ENCODE measurements at regions not wholly inside any gene's neighbourhood (a gene's known extent, or its start where the extent isn't known, plus 50 kb on each side); places are given as distances from the start of the nearest gene placed in this dataset.

DNA sequence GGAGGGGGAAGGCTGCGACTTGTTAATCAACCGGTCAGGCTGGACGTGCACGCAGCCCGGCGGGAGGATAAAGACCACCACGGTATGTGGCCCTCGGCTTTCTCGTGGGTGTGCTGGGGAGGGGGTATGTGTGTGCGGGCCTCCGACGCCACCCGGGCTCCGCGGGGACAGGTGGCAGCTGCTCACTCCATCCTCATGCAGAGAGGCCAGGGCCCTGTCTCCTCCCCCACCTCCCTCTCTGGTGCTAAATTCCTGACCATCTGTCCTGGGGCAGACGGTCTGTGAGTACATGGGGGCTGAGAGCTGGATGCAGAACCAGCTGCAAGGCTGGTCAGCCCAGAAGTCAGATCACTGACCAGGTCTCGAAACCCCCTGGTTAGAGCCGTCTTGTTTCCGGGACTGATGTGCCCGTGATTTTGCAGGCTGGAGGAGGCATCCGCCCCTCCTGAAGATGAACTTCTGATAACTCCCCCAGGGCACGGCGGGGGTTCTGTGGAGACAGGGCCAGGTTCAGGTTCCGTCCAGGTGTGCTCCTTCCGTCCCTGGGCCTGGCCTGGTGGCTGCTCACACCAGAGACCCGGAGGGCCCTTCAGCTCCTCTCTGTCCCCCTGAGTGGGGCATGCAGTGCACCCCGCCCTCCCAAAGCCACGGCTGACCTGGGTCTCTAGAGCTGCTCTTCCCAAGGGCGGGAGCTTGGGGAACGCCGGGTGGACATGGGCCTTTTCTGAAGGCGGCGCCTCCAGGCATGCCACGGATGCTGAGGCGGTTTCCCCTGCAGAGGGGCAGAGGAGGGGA lies 1119.7 kb downstream of the BRD1 start:
- H3K9me3 ChIP-seq (ENCODE audit: control extremely low read depth in 1 of 3, control insufficient read depth in 2 of 3, insufficient read depth in 1 of 3, low read length in 2 of 3) = peaks cover 0 to 3% (median 0%) of the 10 kb centered on the region in 3 donors
- no peaks in the 10 kb centered on the region for H3K36me3 ChIP-seq (replicated peaks in 1 of 2; ENCODE audit: control extremely low read depth in 1 of 2, control insufficient read depth in 1 of 2, extremely low read depth in 1 of 2, insufficient read depth in 2 of 2, low read length in 1 of 2)
- no peaks in the 10 kb centered on the region for H3K27me3 Mint-ChIP-seq
- H3K27me3 ChIP-seq (replicated peaks in 1 of 4; ENCODE audit: control extremely low read depth in 1 of 4, control insufficient read depth in 3 of 4, insufficient read depth in 4 of 4, low read length in 3 of 4) = no peaks in the 10 kb centered on the region
- H3K27ac ChIP-seq (ENCODE audit: low read length in 2 of 2) = no peak overlapping the region
- no peaks in the 10 kb centered on the region for H3K79me2 ChIP-seq (ENCODE audit: control insufficient read depth, insufficient read depth, low read length)
- no peaks in the 10 kb centered on the region for H3K4me1 ChIP-seq (ENCODE audit: control insufficient read depth in 2 of 2, insufficient read depth in 2 of 2, low read length in 2 of 2)
- H3K4me2 ChIP-seq (replicated peaks; ENCODE audit: low read depth, low read length, poor library complexity, severe bottlenecking) = no peak overlapping the region
- TF ChIP-seq EZH2 (IDR thresholded peaks at IDR 0.05; ENCODE audit: borderline replicate concordance, insufficient read depth, low read depth, low read length, poor library complexity, severe bottlenecking) = no peak
- TF ChIP-seq, protein P1, sequence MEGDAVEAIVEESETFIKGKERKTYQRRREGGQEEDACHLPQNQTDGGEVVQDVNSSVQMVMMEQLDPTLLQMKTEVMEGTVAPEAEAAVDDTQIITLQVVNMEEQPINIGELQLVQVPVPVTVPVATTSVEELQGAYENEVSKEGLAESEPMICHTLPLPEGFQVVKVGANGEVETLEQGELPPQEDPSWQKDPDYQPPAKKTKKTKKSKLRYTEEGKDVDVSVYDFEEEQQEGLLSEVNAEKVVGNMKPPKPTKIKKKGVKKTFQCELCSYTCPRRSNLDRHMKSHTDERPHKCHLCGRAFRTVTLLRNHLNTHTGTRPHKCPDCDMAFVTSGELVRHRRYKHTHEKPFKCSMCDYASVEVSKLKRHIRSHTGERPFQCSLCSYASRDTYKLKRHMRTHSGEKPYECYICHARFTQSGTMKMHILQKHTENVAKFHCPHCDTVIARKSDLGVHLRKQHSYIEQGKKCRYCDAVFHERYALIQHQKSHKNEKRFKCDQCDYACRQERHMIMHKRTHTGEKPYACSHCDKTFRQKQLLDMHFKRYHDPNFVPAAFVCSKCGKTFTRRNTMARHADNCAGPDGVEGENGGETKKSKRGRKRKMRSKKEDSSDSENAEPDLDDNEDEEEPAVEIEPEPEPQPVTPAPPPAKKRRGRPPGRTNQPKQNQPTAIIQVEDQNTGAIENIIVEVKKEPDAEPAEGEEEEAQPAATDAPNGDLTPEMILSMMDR (IDR thresholded peaks at IDR 0.05) = no peak
- no peaks in the 10 kb centered on the region for H3K9me3 Mint-ChIP-seq (ENCODE audit: insufficient read depth)
- 92% methylated on average over 29 of the region's 35 CpGs for WGBS (ENCODE audit: insufficient coverage)
- no peak overlapping the region for H3K4me3 Mint-ChIP-seq
- H3K4me1 Mint-ChIP-seq = no peaks in the 10 kb centered on the region
- H2AFZ ChIP-seq (ENCODE audit: insufficient read depth, low read depth, low read length, poor library complexity, severe bottlenecking) = no peak overlapping the region
- DNase-seq (no peak), ATAC-seq (ENCODE audit: low read depth) (no peak)
- ChIA-PET POLR2A (no interaction called here), CTCF (no interaction called here)
- H4K20me1 ChIP-seq (ENCODE audit: control insufficient read depth, insufficient read depth, low read length, poor library complexity, severe bottlenecking) = no peaks in the 10 kb centered on the region
- intact Hi-C loops (cut with micrococcal nuclease) = no loop called here
- H3K9ac ChIP-seq (ENCODE audit: low read length) = no peak overlapping the region
- no peak overlapping the region for H3K27ac Mint-ChIP-seq
- H3K4me3 ChIP-seq (ENCODE audit: control extremely low read depth in 1 of 5, extremely low read depth in 1 of 5, insufficient read depth in 1 of 5, low read depth in 2 of 5, low read length in 4 of 5) = no peak overlapping the region

DNA sequence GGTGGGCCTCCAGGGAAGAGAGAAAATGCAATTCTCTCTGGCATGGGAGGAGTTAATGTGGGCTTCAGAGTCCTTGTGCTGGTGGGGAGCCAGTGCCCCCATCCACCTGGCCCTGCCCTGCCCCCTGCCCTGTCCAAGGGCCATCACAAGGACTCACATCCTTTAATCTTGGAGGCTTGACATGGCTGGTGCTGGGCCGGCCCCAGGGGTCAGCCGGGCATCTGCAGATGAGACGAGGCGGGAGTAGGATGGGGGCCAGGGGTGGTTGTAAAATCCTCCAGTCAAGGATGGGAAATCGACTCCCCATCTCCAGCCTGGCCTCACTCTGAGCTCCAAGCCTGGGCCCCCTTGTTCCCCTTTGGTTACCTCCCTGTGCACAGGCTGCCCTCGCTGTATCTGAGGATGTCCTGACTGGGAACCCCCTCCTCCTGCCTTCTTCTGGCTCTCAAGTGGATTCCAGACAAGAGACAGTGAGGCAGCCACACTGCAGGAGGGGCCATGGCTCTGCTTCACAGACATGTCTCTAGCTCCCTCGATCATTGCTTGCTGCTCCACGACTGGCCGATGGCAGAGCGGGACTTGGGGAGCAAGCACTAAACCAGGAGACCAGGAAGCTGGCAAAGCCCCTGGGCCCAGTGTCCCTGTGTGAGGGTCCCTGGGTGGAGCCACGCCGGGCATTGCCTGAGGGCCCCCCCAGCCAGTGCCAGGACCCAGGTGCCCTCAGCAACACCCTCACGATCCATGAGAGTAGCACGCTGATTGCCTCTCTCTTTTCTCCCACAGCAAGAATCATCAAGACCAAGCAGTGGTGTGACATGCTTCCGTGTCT lies 1120.5 kb downstream of the BRD1 start:
- Histone ChIP-seq H3K27ac (ENCODE audit: low read length in 2 of 2) (no peak overlapping the region), H3K36me3 (replicated peaks in 1 of 2; ENCODE audit: control extremely low read depth in 1 of 2, control insufficient read depth in 1 of 2, extremely low read depth in 1 of 2, insufficient read depth in 2 of 2, low read length in 1 of 2) (no peaks in the 10 kb centered on the region), H3K9ac (ENCODE audit: low read length) (no peak overlapping the region), H3K4me2 (replicated peaks; ENCODE audit: low read depth, low read length, poor library complexity, severe bottlenecking) (no peak overlapping the region), H2AFZ (ENCODE audit: insufficient read depth, low read depth, low read length, poor library complexity, severe bottlenecking) (no peak overlapping the region), H3K9me3 (ENCODE audit: control extremely low read depth in 1 of 3, control insufficient read depth in 2 of 3, insufficient read depth in 1 of 3, low read length in 2 of 3) (peaks cover 0 to 8% (median 0%) of the 10 kb centered on the region in 3 donors), H3K79me2 (ENCODE audit: control insufficient read depth, insufficient read depth, low read length) (no peaks in the 10 kb centered on the region), H3K27me3 (replicated peaks in 1 of 4; ENCODE audit: control extremely low read depth in 1 of 4, control insufficient read depth in 3 of 4, insufficient read depth in 4 of 4, low read length in 3 of 4) (no peaks in the 10 kb centered on the region), H3K4me3 (ENCODE audit: control extremely low read depth in 1 of 5, extremely low read depth in 1 of 5, insufficient read depth in 1 of 5, low read depth in 2 of 5, low read length in 4 of 5) (no peak overlapping the region), H4K20me1 (ENCODE audit: control insufficient read depth, insufficient read depth, low read length, poor library complexity, severe bottlenecking) (no peaks in the 10 kb centered on the region), H3K4me1 (ENCODE audit: control insufficient read depth in 2 of 2, insufficient read depth in 2 of 2, low read length in 2 of 2) (no peaks in the 10 kb centered on the region)
- CTCF ChIA-PET = no interaction called here
- 93% methylated on average over 12 of the region's 15 CpGs for WGBS (ENCODE audit: insufficient coverage)
- Mint-ChIP-seq H3K27ac (no peak overlapping the region), H3K27me3 (no peaks in the 10 kb centered on the region), H3K4me3 (no peak overlapping the region), H3K9me3 (ENCODE audit: insufficient read depth) (no peaks in the 10 kb centered on the region), H3K4me1 (no peaks in the 10 kb centered on the region)
- no peak for ATAC-seq (ENCODE audit: low read depth)
- POLR2A ChIA-PET = no interaction called here
- no peak for DNase-seq
- intact Hi-C loops (cut with micrococcal nuclease) = no loop called here
- TF ChIP-seq, protein P1 (IDR thresholded peaks at IDR 0.05) = no peak
- TF ChIP-seq EZH2 (IDR thresholded peaks at IDR 0.05; ENCODE audit: borderline replicate concordance, insufficient read depth, low read depth, low read length, poor library complexity, severe bottlenecking) = no peak
